GM12865 (cell line): ENCODE measurements at regions not wholly inside any gene's neighbourhood (a gene's known extent, or its start where the extent isn't known, plus 50 kb on each side); places are given as distances from the start of the nearest gene placed in this dataset.

Experiments
- DNase-seq: peaks from one replicate; pipeline ENCODE4 v3.0.0; 2010; ENCODE audit warnings: low read depth
- H3K4me3 ChIP-seq: 2 replicates; pipeline ENCODE4 v1.5.1; 2011; ENCODE audit warnings: mild to moderate bottlenecking, low read depth, low read length, control low read depth
- TF ChIP-seq, protein P1 (sequence below): IDR thresholded peaks from 2 replicates; pipeline ENCODE4 v1.5.1; 2011; ENCODE audit warnings: low read length, control low read depth, low read depth, inconsistent platforms; ENCODE audit not compliant: insufficient read depth; ENCODE audit errors: missing control alignments

DNA sequence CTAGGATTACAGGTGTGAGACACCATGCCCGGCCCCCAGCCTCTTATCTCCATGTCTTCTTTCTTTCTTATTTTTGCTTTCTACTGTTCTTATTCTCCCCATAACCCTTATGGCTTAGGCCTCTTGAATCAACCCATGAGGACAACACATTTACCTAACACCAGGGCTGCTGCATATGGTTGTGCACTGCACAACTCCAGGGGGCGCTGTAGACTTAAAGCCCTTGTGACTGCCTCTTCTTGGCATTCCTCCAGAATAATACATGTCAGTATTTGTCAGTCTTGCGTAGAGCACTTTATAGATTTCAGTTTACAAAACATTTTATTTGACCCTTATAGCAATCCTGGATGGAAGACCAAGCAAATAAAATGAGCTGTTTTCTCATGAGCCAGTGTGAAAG, 225.0 kb upstream of the SALL1 start:
- no peak for DNase-seq
- TF ChIP-seq, protein P1, sequence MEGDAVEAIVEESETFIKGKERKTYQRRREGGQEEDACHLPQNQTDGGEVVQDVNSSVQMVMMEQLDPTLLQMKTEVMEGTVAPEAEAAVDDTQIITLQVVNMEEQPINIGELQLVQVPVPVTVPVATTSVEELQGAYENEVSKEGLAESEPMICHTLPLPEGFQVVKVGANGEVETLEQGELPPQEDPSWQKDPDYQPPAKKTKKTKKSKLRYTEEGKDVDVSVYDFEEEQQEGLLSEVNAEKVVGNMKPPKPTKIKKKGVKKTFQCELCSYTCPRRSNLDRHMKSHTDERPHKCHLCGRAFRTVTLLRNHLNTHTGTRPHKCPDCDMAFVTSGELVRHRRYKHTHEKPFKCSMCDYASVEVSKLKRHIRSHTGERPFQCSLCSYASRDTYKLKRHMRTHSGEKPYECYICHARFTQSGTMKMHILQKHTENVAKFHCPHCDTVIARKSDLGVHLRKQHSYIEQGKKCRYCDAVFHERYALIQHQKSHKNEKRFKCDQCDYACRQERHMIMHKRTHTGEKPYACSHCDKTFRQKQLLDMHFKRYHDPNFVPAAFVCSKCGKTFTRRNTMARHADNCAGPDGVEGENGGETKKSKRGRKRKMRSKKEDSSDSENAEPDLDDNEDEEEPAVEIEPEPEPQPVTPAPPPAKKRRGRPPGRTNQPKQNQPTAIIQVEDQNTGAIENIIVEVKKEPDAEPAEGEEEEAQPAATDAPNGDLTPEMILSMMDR = no peak
- no peak overlapping the region for H3K4me3 ChIP-seq

DNA sequence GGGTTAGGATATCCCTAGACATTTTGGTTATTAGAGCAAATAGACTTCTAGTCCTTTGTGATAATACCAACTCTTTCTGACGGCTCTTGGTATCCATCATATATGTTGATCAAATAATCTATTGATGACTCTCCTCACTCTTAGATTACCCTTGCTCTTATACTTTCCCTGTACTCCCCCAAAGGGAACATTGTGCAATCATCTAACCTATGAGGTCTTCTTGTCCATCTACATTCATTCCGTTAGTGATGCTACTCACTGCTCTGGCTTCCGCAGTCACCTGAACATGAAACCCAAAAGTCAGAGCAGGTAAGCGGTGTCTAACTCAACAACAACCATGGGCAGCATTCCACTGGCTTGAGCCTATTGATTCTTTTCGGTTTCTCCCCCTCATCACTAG, 223.7 kb upstream of the SALL1 start:
- DNase-seq = no peak
- TF ChIP-seq, protein P1 = no peak
- H3K4me3 ChIP-seq = no peak overlapping the region

DNA sequence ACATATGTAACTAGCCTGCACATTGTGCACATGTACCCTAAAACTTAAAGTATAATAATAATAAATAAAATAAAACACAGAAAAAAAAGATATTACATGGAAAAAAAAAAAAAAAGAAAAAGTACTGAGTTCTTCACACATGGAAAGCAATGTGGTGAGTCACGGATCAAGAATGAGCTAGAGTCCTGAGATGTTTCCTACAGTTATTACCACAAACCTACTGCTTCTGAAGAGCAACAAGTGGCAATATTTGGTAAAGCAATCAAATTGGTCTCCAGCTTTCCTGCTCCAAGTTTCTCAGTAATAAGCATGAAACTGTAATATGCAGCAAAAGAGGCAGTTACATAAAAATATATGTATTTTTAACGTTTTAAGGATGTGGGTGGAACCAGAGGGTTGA, 223.3 kb upstream of the SALL1 start:
- TF ChIP-seq, protein P1 = no peak
- H3K4me3 ChIP-seq = no peak overlapping the region
- no peak for DNase-seq

DNA sequence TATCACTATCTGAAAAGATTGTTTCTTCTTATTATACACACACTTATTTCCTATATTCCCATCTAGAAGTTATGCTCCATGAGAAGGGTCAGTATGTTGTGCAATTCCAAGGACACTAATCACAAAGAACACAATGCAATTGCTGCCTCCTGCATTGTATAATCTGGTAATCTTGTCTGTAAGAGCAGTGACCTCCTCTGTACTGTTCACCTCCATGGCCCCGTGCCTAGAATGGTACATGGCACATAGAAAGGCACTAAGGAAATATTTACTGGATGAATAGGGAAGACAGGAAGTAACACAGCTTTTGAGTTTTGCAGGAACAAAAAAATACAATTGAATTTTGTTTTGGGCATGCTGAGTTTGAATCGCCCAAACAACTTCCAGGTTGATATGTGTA, 214.6 kb upstream of the SALL1 start:
- DNase-seq = no peak
- H3K4me3 ChIP-seq = no peak overlapping the region
- TF ChIP-seq, protein P1 = no peak

DNA sequence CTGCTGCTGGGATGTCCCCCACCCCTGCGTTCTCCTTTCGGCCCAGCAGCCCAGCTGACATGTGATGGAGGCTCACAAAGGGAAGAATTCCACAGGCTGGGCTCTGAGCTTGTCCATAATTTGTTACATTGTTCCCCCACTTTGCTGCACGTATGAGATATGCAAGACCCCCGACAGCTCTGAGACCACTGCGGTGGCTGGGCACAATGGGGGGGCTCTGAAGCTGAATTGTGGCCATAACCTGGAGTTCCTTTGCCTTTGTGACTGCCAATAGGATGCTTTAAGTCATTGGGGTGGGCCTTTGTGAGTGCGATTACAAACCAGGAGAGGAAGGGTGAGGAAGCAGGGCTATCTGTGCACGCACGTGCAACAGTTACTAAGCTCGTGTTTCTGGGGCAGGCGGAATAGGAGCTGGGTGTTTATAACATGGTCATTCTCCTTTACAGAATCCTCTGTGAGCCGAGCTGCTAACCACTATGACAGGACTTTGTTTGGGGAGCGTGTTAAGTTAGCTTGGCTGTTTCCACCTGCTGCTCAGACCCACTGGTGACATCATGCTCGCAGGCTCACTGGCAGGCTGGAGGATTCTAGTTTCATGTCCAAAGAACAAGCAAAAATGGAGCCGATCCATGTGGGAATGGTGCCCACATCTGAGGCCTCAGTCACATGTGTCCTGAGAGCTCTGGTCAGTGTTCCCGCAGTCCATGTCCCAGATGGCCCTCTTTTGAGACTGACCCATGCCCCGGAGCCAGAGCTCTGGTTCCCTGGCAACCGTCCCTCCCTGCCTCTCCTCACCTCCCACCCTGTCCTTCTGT, 208.3 kb upstream of the SALL1 start:
- no peak for DNase-seq
- TF ChIP-seq, protein P1 = no peak

DNA sequence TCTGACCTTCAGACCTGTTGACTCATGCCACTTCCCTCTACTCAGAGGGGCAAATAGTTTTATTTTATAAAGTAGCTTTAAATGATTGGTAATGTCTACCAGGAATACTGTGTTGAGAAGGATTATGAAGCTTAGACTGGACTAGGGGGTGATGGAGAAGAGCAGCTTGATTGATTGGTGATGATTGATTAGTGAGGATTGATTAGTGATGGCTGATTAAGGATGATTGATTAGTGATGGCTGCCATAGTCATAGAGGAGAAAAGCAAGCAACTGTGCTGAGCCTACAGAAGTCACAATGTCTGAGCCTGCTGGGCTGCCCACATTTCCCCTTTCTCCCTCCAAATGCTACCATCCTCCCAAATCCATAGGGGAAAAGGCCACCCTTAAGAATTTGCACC, 206.8 kb upstream of the SALL1 start:
- TF ChIP-seq, protein P1 = no peak
- H3K4me3 ChIP-seq = no peak overlapping the region
- no peak for DNase-seq

More for the DNA sequence above, 208.3 kb upstream of the SALL1 start:
- H3K4me3 ChIP-seq = no peak overlapping the region

DNA sequence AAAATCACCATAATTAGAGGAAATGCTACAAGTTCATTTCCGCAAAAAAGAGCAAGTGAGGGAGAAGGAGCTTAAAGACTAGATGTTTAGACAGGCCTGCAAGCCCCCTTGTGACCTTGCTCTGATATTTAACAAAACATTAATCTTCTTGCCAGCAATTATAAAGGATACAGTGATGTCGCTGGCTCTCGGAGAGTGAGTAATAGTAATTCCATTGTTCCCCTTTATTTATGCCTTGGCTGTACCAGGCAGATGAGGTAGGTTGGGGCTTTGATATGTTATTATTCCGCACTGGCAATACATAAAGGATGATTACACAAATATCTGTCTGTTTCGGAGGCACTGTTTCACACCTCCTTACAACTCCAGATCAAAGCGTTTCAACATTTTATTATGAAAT, 204.8 kb upstream of the SALL1 start:
- DNase-seq = no peak
- TF ChIP-seq, protein P1 = no peak
- no peak overlapping the region for H3K4me3 ChIP-seq
